Vagina (tissue), 2 donors: ENCODE measurements at regions not wholly inside any gene's neighbourhood (a gene's known extent, or its start where the extent isn't known, plus 50 kb on each side); places are given as distances from the start of the nearest gene placed in this dataset.
"Not testable (repeated sequence)": the region's sequence is repeated elsewhere in the genome, so short reads cannot be mapped to it uniquely, and the experiment has no call there.

Experiments used
- POLR2A ChIP-seq, 2 donors: fragments of 450-650 bp; IDR thresholded peaks; one replicate each; pipeline ENCODE4 v1.6.1; 2017; ENCODE audit warnings: antibody characterized with exemption in 2 of 2, mild to moderate bottlenecking in 2 of 2, moderate library complexity in 2 of 2
- TF ChIP-seq, protein P1 (sequence below), 3 experiments: fragments of 450-650 bp in 2 of 3; fragments of 200-600 bp in 1 of 3; sonication (generic) in 1 of 3; IDR thresholded peaks; one replicate each; pipeline ENCODE4 v1.5.1; 2017 to 2019; ENCODE audit warnings: antibody characterized with exemption in 3 of 3, mild to moderate bottlenecking in 2 of 3, moderate library complexity in 2 of 3

- TF ChIP-seq POLR2A (IDR thresholded peaks at IDR 0.05), result not testable (repeated sequence)
- TF ChIP-seq, protein P1, sequence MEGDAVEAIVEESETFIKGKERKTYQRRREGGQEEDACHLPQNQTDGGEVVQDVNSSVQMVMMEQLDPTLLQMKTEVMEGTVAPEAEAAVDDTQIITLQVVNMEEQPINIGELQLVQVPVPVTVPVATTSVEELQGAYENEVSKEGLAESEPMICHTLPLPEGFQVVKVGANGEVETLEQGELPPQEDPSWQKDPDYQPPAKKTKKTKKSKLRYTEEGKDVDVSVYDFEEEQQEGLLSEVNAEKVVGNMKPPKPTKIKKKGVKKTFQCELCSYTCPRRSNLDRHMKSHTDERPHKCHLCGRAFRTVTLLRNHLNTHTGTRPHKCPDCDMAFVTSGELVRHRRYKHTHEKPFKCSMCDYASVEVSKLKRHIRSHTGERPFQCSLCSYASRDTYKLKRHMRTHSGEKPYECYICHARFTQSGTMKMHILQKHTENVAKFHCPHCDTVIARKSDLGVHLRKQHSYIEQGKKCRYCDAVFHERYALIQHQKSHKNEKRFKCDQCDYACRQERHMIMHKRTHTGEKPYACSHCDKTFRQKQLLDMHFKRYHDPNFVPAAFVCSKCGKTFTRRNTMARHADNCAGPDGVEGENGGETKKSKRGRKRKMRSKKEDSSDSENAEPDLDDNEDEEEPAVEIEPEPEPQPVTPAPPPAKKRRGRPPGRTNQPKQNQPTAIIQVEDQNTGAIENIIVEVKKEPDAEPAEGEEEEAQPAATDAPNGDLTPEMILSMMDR (IDR thresholded peaks at IDR 0.05), result not testable (repeated sequence)
Measured at GRCh38 chr21:13810559-13810958, 201.0 kb downstream of the POTED start.
